Activated B cell treated with CpG ODN at 0.5 μM for 24 hours (primary cell): ENCODE measurements at regions not wholly inside any gene's neighbourhood (a gene's known extent, or its start where the extent isn't known, plus 50 kb on each side); places are given as distances from the start of the nearest gene placed in this dataset.

ENCODE experiments used
- ATAC-seq: fragments of 200-7000 bp; cut with Tn5 transposase; one replicate; pipeline ENCODE4 v1.10.0; 2021; ENCODE audit warnings: low read depth, mild to moderate bottlenecking, moderate library complexity
- CTCF ChIA-PET: fragments of 350-600 bp; sonication (Branson Sonifier 250); formaldehyde crosslinking; loops from one replicate; lab custom pipeline; 2021; ENCODE audit warnings: antibody characterized with exemption; lab: Charles Lee
- POLR2A ChIA-PET: fragments of 350-600 bp; sonication (Branson Sonifier 250); formaldehyde crosslinking; loops from one replicate; lab custom pipeline; 2021; ENCODE audit warnings: antibody characterized with exemption; lab: Charles Lee
- DNase-seq: peaks from one replicate; pipeline ENCODE4 v3.0.0; 2022
- H3K27ac Mint-ChIP-seq: one replicate; pipeline ENCODE4 v1.8.0; 2020; ENCODE audit warnings: mixed read lengths
- H3K27me3 Mint-ChIP-seq: one replicate; pipeline ENCODE4 v1.8.0; 2021; ENCODE audit warnings: mixed read lengths
- H3K36me3 Mint-ChIP-seq: one replicate; pipeline ENCODE4 v1.8.0; 2021; ENCODE audit warnings: low read depth, mixed read lengths
- H3K4me1 Mint-ChIP-seq: one replicate; pipeline ENCODE4 v1.8.0; 2021; ENCODE audit warnings: mixed read lengths
- H3K4me3 Mint-ChIP-seq: one replicate; pipeline ENCODE4 v1.8.0; 2020; ENCODE audit warnings: mild to moderate bottlenecking, mixed read lengths
- H3K9me3 Mint-ChIP-seq: one replicate; pipeline ENCODE4 v1.8.0; 2020; ENCODE audit warnings: mixed read lengths
- CTCF ChIP-seq: fragments of 200-600 bp; IDR thresholded peaks from one replicate; pipeline ENCODE4 v1.8.0; 2022; ENCODE audit warnings: antibody characterized with exemption, mild to moderate bottlenecking
- intact Hi-C: fragments of 100-400 bp; cut with micrococcal nuclease; formaldehyde crosslinking; loops from one replicate; pipeline ENCODE4 v1.15.1; 2024

DNA sequence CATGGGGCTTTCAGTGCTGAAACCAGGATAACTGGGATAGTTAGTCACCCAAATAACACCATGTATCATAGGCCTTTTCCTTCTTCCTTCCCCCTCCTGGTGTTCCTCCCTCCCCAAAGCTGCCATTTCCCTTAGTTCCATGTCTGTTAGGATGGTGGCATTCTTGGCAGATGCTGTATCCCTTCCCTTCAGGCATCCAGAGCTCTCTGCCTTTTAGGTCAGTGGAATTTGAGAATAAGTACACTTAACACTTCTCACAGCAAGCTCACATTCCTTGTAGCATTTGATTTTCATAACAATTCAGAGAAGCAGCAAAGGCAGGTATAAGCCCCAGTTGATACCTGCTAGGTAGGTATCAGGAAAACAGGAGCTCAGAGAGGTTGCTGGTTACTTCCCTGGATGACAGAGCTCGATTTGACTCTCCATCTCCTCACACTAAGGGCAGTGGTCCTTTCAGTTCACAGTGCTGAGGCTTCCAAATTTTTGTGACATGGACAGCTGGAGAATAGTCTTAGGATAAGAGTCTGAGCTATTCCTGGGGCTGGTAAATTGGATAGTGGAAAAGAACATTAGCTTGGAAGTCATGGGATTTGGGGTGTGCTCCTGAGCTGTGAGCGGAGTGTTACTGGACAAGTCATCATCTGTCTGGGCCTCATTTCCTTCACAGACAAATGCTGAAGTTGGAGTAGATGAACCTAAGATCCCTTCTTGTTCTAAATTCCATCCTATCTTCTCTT is 108.7 kb upstream of the RHOBTB1 start:
- Mint-ChIP-seq H3K36me3 (no peaks in the 10 kb centered on the region), H3K4me3 (no peak overlapping the region), H3K9me3 (no peaks in the 10 kb centered on the region), H3K4me1 (no peaks in the 10 kb centered on the region), H3K27me3 (peaks cover under 1% of the 10 kb centered on the region), H3K27ac (no peak overlapping the region)
- ChIA-PET CTCF (no interaction called here), POLR2A (no interaction called here)
- intact Hi-C loops, result no loop called here
- no peak for TF ChIP-seq CTCF
- no peak for ATAC-seq
- DNase-seq, result no peak

- Mint-ChIP-seq H3K36me3 (no peaks in the 10 kb centered on the region), H3K9me3 (no peaks in the 10 kb centered on the region), H3K27ac (no peak overlapping the region), H3K4me1 (no peaks in the 10 kb centered on the region), H3K4me3 (no peak overlapping the region), H3K27me3 (peaks cover 4% of the 10 kb centered on the region)
- ChIA-PET POLR2A (no interaction called here), CTCF (no interaction called here)
- TF ChIP-seq CTCF, result no peak
- DNase-seq (no peak), ATAC-seq (no peak)
- intact Hi-C loops, result no loop called here
These were observed 107.4 kb upstream of the RHOBTB1 start for GRCh38 chr10:61051344-61051743.

GRCh38 chr10:61050120-61050745 is 106.2 kb upstream of the RHOBTB1 start:
- POLR2A ChIA-PET, result no interaction called here
- CTCF ChIA-PET, result no interaction called here
- H3K27me3 Mint-ChIP-seq, result peaks cover 5% of the 10 kb centered on the region
- H3K9me3 Mint-ChIP-seq, result no peaks in the 10 kb centered on the region
- ATAC-seq, result no peak
- H3K36me3 Mint-ChIP-seq, result no peaks in the 10 kb centered on the region
- H3K4me3 Mint-ChIP-seq, result no peak overlapping the region
- intact Hi-C loops, result no loop called here
- TF ChIP-seq CTCF, result no peak
- no peak overlapping the region for H3K27ac Mint-ChIP-seq
- no peak for DNase-seq
- no peaks in the 10 kb centered on the region for H3K4me1 Mint-ChIP-seq

DNA sequence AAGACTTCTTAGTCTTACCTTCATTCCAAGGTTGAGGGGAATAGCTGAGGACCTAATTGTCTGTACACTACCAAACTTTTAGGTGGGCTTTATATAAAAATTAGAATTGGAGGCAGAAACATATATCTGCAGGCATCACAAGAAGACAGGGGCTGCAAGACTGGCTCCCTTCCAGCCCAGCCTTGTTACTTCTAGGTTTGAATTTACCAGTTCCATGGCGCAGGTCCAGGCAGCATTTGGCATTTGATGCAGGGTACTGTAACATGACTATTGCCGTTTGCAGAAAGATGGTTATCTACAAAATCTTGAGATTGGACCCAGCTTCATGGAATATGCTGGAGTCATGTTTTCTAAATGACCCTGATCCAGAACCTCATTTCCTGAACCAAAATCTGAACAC is 105.4 kb upstream of the RHOBTB1 start:
- Mint-ChIP-seq H3K4me1 (no peaks in the 10 kb centered on the region), H3K9me3 (no peaks in the 10 kb centered on the region), H3K4me3 (no peak overlapping the region), H3K36me3 (no peaks in the 10 kb centered on the region), H3K27me3 (peaks cover 6% of the 10 kb centered on the region), H3K27ac (no peak overlapping the region)
- TF ChIP-seq CTCF, result no peak
- intact Hi-C loops, result no loop called here
- DNase-seq (no peak), ATAC-seq (no peak)
- ChIA-PET CTCF (no interaction called here), POLR2A (no interaction called here)

- ChIA-PET CTCF (no interaction called here), POLR2A (no interaction called here)
- Mint-ChIP-seq H3K27me3 (peaks cover 6% of the 10 kb centered on the region), H3K4me3 (no peak overlapping the region), H3K9me3 (no peaks in the 10 kb centered on the region), H3K27ac (no peak overlapping the region), H3K4me1 (no peaks in the 10 kb centered on the region), H3K36me3 (no peaks in the 10 kb centered on the region)
- no peak for TF ChIP-seq CTCF
- DNase-seq, result no peak
- intact Hi-C loops, result no loop called here
- ATAC-seq, result no peak
These were observed 104.0 kb upstream of the RHOBTB1 start for GRCh38 chr10:61047788-61048560.
